ENCODE measurements at regions not wholly inside any gene's neighbourhood (a gene's known extent, or its start where the extent isn't known, plus 50 kb on each side); places are given as distances from the start of the nearest gene placed in this dataset.

DNA sequence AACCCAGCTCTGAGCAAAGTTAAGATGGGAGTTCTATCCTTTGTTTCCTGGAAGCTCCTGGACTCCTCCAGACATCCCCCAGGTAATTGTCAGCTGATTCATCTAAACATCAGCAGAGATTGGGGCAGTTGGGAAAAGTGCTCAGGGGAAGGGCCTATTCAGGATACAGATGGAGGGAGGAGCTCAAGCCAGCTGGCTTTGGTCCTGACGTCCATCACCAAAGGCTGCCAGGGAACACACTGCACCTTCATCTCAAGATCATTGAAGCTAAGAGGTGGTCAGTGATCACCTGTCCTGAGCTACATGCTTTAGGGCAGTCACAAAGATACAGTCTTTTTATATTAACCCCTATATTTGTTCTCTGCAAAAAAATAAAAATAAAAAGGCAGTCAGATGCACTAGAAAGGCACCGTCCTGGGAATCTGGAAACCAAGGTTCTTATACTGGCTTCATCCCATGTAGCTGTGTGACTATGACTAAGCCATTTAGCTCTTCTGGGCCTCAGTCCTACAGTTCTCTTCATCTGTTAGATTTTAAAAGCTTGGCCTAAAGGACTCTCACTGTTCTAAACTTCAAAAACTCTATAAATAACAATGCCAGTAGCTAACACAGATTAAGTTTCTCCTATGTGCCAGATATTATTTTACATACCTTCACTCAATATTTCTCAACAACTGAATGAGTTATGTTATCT is 446.5 kb downstream of the BCL11A start:
- Histone ChIP-seq H3K27ac (ENCODE audit: low read length) (no peak overlapping the region), H3K4me3 (ENCODE audit: low read length) (no peak overlapping the region), H3K9me3 (ENCODE audit: control insufficient read depth, low read depth, low read length) (no peaks in the 10 kb centered on the region), H3K9ac (ENCODE audit: low read length) (no peak overlapping the region), H3K27me3 (ENCODE audit: control insufficient read depth, insufficient read depth, low read length) (no peaks in the 10 kb centered on the region), H3K4me1 (ENCODE audit: control insufficient read depth, low read depth, low read length) (no peaks in the 10 kb centered on the region), H3K36me3 (ENCODE audit: control insufficient read depth, low read depth, low read length) (no peaks in the 10 kb centered on the region)

DNA sequence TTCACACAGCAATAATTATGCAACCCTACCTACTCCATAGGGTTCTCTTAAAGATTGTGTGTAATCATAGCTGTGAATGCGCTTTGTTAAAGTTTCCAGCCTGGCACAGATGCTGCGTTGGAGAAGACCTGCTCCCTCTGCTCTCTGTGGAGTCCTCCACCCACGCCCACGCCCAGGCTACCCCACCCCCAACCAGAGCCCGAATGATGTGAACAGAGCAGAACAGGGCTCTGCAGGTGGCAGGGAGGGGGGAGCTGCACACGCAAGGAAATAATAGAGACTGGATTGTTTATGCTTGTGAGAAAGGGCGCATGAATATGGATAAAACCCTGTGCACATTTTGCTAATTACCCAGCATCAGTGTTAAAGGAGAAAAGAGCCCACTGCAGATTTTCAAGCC is 447.5 kb downstream of the BCL11A start:
- no peaks in the 10 kb centered on the region for H3K4me1 ChIP-seq (ENCODE audit: control insufficient read depth, low read depth, low read length)
- no peaks in the 10 kb centered on the region for H3K9me3 ChIP-seq (ENCODE audit: control insufficient read depth, low read depth, low read length)
- H3K27ac ChIP-seq (ENCODE audit: low read length) = no peak overlapping the region
- no peak overlapping the region for H3K9ac ChIP-seq (ENCODE audit: low read length)
- no peak overlapping the region for H3K4me3 ChIP-seq (ENCODE audit: low read length)
- H3K27me3 ChIP-seq (ENCODE audit: control insufficient read depth, insufficient read depth, low read length) = no peaks in the 10 kb centered on the region
- no peaks in the 10 kb centered on the region for H3K36me3 ChIP-seq (ENCODE audit: control insufficient read depth, low read depth, low read length)

DNA sequence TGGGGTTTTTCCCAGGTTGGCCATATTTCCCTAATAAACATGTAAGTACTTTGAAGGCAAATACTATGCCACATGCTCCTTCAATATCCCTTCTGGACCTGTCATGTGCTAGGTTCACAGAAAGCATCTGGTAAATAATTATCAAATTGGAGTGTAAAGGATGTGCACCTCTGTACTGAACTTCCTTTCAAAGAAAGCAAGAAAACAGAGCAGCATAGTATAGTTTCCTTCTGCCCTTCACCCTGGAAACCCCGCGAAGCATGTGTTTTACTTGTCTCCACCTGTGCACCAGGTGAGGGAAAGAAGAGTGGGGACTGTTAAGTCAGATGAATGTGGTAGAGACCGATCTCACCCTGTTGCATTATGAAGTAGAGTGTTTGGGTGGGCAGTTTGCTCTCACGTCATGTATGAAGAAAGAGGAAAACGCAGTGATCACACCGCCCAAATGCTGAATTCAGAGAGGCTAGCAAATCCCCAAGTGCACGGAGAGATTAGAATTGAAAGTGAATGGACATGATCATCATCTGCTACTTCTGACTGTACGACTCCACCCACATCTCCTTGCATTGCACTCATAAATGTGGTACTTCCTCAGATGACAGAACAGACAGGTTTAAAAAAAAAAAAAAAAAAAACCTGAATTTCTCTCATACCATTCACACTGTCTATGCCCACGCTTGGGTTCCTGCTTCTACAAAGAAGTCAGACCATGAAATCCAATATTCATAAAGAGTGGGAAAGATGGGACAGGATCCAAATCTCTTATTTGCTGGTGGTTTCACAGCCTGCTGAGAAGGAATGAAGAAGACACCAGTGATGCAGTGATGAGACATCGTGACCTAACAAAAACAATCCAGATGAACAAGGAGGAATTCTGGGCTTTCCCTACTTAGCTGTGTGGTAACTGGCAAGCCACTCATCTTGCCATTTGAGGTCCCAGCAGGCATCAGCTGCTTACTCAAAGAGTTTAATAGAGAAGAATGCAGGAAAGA is 448.6 kb downstream of the BCL11A start:
- Histone ChIP-seq H3K4me3 (ENCODE audit: low read length) (no peak overlapping the region), H3K9ac (ENCODE audit: low read length) (no peak overlapping the region), H3K36me3 (ENCODE audit: control insufficient read depth, low read depth, low read length) (no peaks in the 10 kb centered on the region), H3K4me1 (ENCODE audit: control insufficient read depth, low read depth, low read length) (no peaks in the 10 kb centered on the region), H3K27me3 (ENCODE audit: control insufficient read depth, insufficient read depth, low read length) (no peaks in the 10 kb centered on the region), H3K27ac (ENCODE audit: low read length) (no peak overlapping the region), H3K9me3 (ENCODE audit: control insufficient read depth, low read depth, low read length) (no peaks in the 10 kb centered on the region)

DNA sequence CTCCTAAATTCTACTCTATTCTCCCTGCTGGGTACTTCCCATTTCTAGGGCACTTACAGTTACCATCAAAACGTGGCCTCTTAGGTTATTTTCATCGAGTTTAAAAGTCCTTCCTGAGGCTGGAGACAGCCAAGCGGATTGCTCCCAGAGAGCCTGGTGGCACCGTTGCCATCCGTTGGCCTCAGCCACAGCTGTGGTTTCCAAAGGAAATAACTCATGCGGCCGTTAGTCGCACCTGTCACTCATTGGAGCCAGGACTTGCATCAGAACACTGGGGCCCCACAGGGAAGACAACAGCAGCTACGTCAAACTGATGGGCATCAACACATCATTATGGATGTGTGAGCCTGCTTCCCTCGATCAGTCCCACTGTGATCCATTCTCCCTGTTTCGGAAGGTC is 453.4 kb downstream of the BCL11A start:
- Histone ChIP-seq H3K27me3 (ENCODE audit: control insufficient read depth, insufficient read depth, low read length) (no peaks in the 10 kb centered on the region), H3K4me1 (ENCODE audit: control insufficient read depth, low read depth, low read length) (peaks cover 2% of the 10 kb centered on the region), H3K9ac (ENCODE audit: low read length) (no peak overlapping the region), H3K36me3 (ENCODE audit: control insufficient read depth, low read depth, low read length) (no peaks in the 10 kb centered on the region), H3K4me3 (ENCODE audit: low read length) (no peak overlapping the region), H3K9me3 (ENCODE audit: control insufficient read depth, low read depth, low read length) (no peaks in the 10 kb centered on the region), H3K27ac (ENCODE audit: low read length) (no peak overlapping the region)

DNA sequence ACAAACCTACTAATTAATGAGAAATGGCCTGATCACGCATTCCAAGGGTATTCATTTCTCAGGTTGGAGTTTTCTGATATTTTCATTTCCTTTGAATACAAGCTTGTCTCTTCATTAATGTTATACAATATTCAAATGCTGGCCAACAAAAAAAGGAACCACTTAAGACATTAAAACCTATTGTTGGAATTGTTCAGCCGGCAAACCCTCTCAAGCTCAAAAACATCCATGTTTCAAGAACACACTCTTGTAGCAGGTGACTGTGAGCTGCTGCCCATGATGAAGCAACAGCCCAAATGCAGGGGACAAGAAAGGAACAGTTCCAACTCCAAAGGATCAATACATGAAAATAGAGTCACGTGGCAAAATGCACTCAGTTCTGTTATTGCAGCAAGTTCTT is 454.5 kb downstream of the BCL11A start:
- no peaks in the 10 kb centered on the region for H3K36me3 ChIP-seq (ENCODE audit: control insufficient read depth, low read depth, low read length)
- H3K4me3 ChIP-seq (ENCODE audit: low read length) = no peak overlapping the region
- no peak overlapping the region for H3K9ac ChIP-seq (ENCODE audit: low read length)
- no peak overlapping the region for H3K27ac ChIP-seq (ENCODE audit: low read length)
- H3K9me3 ChIP-seq (ENCODE audit: control insufficient read depth, low read depth, low read length) = no peaks in the 10 kb centered on the region
- H3K4me1 ChIP-seq (ENCODE audit: control insufficient read depth, low read depth, low read length) = peaks cover 10% of the 10 kb centered on the region
- no peaks in the 10 kb centered on the region for H3K27me3 ChIP-seq (ENCODE audit: control insufficient read depth, insufficient read depth, low read length)

DNA sequence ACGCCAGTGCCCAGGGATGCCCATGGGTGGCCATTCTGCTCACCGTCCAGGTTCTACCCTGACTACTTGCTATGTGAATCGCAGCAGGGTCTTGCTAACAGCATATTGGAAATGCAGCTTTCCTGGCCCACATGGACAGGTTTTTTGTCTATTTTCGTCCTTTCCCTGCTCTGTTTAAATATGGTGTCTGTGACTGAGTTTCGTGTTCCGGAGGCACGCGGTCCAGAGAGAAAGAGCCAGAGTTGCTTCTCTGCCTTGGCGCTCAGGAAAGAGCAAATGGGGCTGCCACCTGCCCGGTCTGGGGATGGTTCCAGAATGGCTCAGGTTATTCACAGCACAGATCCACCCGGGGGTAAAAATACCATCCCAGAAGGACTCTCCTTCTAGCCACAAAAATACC is 456.2 kb downstream of the BCL11A start:
- Histone ChIP-seq H3K4me1 (ENCODE audit: control insufficient read depth, low read depth, low read length) (peaks cover 10% of the 10 kb centered on the region), H3K9ac (ENCODE audit: low read length) (no peak overlapping the region), H3K4me3 (ENCODE audit: low read length) (no peak overlapping the region), H3K27ac (ENCODE audit: low read length) (no peak overlapping the region), H3K9me3 (ENCODE audit: control insufficient read depth, low read depth, low read length) (no peaks in the 10 kb centered on the region), H3K27me3 (ENCODE audit: control insufficient read depth, insufficient read depth, low read length) (no peaks in the 10 kb centered on the region), H3K36me3 (ENCODE audit: control insufficient read depth, low read depth, low read length) (no peaks in the 10 kb centered on the region)

DNA sequence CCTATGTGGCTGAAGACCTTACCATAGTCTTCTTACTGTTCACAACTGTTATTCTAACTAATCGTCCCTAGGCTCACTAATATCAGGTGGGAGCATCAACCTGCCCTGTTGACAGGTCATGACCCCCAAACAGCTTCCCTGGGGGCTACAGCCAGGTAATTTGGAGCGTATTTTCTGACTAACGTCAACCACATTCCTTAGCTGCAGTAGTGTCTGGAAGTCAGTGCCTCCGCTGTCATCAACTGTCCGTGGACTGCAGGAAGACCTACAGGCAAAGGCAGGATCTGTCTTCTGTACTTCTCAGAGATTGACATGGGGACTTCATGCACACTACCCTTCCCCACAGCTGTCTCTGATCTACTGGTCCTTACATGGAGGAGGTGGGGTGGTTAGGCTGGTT is 456.9 kb downstream of the BCL11A start:
- H3K27me3 ChIP-seq (ENCODE audit: control insufficient read depth, insufficient read depth, low read length) = no peaks in the 10 kb centered on the region
- H3K4me3 ChIP-seq (ENCODE audit: low read length) = no peak overlapping the region
- H3K9ac ChIP-seq (ENCODE audit: low read length) = no peak overlapping the region
- H3K9me3 ChIP-seq (ENCODE audit: control insufficient read depth, low read depth, low read length) = no peaks in the 10 kb centered on the region
- H3K36me3 ChIP-seq (ENCODE audit: control insufficient read depth, low read depth, low read length) = no peaks in the 10 kb centered on the region
- no peak overlapping the region for H3K27ac ChIP-seq (ENCODE audit: low read length)
- H3K4me1 ChIP-seq (ENCODE audit: control insufficient read depth, low read depth, low read length) = peaks cover 10% of the 10 kb centered on the region

DNA sequence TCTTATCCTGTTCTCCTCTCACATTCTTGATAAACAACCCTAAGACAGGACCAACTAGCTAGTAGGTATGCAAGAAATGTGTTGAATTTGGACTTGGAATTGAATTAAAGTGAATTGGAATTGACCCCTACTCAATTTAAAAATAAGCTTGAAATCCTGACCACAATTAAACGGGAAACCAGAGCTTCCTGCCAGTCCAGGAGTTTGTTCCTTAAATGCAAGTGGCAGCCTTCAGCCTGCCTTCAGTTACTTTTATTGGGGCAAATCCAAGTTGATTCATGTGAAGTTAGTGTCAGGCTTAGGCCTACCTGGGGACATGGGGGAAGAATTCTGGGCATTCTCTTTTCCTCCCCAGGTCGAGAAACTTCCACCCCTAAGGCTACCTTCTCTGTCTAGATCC is 457.6 kb downstream of the BCL11A start:
- Histone ChIP-seq H3K9me3 (ENCODE audit: control insufficient read depth, low read depth, low read length) (no peaks in the 10 kb centered on the region), H3K36me3 (ENCODE audit: control insufficient read depth, low read depth, low read length) (no peaks in the 10 kb centered on the region), H3K9ac (ENCODE audit: low read length) (no peak overlapping the region), H3K27ac (ENCODE audit: low read length) (no peak overlapping the region), H3K27me3 (ENCODE audit: control insufficient read depth, insufficient read depth, low read length) (no peaks in the 10 kb centered on the region), H3K4me3 (ENCODE audit: low read length) (no peak overlapping the region), H3K4me1 (ENCODE audit: control insufficient read depth, low read depth, low read length) (peaks cover 10% of the 10 kb centered on the region)

DNA sequence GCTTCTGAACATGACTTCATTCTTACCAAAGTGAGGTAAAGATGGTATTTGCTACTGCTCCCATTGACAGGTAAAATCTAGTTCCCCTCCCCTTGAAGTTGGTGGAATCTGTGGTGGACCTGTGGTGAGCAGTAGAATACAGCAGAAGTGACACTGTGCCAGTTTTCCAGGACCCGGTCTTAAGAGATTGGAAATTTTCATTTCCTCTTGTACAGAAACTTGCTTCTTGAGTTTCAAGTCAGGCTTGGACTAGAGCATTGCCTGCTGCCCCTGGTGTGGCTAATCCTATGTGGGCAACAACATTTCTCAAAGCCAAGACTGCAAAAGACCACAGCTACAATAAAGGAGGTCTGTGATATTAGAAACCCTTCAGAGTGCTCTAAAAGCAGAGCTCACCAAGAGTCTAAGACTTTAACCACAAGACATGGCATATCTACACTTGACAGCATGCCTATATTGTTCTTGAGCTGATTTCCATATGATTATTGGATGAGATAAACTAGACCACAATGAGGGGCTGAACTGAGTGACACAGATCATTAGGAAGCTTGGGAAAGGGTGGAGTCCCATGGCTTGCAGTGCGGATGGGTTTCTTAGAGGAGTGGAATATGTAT is 458.1 kb downstream of the BCL11A start:
- Histone ChIP-seq H3K27ac (ENCODE audit: low read length) (no peak overlapping the region), H3K27me3 (ENCODE audit: control insufficient read depth, insufficient read depth, low read length) (no peaks in the 10 kb centered on the region), H3K4me1 (ENCODE audit: control insufficient read depth, low read depth, low read length) (peaks cover 10% of the 10 kb centered on the region), H3K4me3 (ENCODE audit: low read length) (no peak overlapping the region), H3K9me3 (ENCODE audit: control insufficient read depth, low read depth, low read length) (no peaks in the 10 kb centered on the region), H3K9ac (ENCODE audit: low read length) (no peak overlapping the region), H3K36me3 (ENCODE audit: control insufficient read depth, low read depth, low read length) (no peaks in the 10 kb centered on the region)

DNA sequence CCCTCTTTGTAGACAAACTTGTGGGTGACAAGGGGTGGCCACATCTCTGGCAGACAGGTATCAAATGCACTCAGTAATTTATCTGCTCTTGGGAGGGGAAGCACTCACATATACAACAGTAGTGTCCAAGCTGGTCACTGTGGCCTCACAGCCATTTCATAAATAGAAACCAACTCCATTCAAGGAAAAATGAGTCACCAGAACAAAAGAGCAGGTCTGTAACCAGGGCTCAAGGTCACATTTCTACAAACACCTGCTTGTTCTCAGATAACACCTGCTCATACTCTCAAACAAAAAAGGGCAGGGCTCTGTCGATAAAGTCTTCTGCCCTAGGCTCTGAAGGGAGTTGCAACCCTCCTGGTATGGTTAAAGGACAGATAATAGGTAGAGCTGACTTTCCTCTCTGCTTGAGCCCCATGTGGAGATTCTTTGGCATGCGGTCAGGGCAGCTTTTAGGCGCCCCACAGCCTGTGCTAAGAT is 459.0 kb downstream of the BCL11A start:
- H3K4me1 ChIP-seq (ENCODE audit: control insufficient read depth, low read depth, low read length) = peaks cover 10% of the 10 kb centered on the region
- no peaks in the 10 kb centered on the region for H3K9me3 ChIP-seq (ENCODE audit: control insufficient read depth, low read depth, low read length)
- H3K27me3 ChIP-seq (ENCODE audit: control insufficient read depth, insufficient read depth, low read length) = no peaks in the 10 kb centered on the region
- H3K4me3 ChIP-seq (ENCODE audit: low read length) = no peak overlapping the region
- H3K9ac ChIP-seq (ENCODE audit: low read length) = no peak overlapping the region
- H3K36me3 ChIP-seq (ENCODE audit: control insufficient read depth, low read depth, low read length) = no peaks in the 10 kb centered on the region
- no peak overlapping the region for H3K27ac ChIP-seq (ENCODE audit: low read length)

DNA sequence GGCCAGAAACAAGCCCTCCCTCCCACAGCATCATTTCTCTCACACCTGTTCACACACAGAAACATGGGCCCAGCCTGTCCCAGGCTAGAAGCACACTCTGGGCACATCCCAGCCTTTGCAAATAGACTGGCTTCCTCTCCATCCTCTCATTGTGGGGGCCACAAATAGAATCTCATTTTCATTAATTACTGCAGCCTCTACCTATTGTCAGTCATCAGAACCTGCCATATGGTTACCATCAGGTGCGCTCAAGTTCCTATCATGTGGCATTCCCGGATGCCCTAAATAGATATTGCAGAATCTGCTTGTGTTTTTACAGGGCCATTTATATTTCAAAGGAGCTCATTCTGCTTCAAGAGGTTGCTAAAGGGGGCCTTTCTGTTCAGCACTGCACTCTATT is 460.7 kb downstream of the BCL11A start:
- peaks cover 10% of the 10 kb centered on the region for H3K4me1 ChIP-seq (ENCODE audit: control insufficient read depth, low read depth, low read length)
- H3K4me3 ChIP-seq (ENCODE audit: low read length) = no peak overlapping the region
- H3K9ac ChIP-seq (ENCODE audit: low read length) = no peak overlapping the region

More for the DNA sequence above, 460.7 kb downstream of the BCL11A start:
- no peaks in the 10 kb centered on the region for H3K9me3 ChIP-seq (ENCODE audit: control insufficient read depth, low read depth, low read length)
- no peaks in the 10 kb centered on the region for H3K36me3 ChIP-seq (ENCODE audit: control insufficient read depth, low read depth, low read length)
- no peak overlapping the region for H3K27ac ChIP-seq (ENCODE audit: low read length)
- H3K27me3 ChIP-seq (ENCODE audit: control insufficient read depth, insufficient read depth, low read length) = no peaks in the 10 kb centered on the region

All from iPS-18a (cell line).